OCI-LY7 (cell line): ENCODE measurements at regions not wholly inside any gene's neighbourhood (a gene's known extent, or its start where the extent isn't known, plus 50 kb on each side); places are given as distances from the start of the nearest gene placed in this dataset.

Experiments used
- BruUV-seq: library from RNA; stranded (reverse); fragments of 400-500 nt; replicated peaks from 2 replicates; lab custom pipeline; 2021; lab: Mats Ljungman, UMichigan
- CTCF ChIA-PET: fragments of 300-600 bp; sonication (Branson Sonifier 250); formaldehyde crosslinking; loops from one replicate; lab custom pipeline; 2022; ENCODE audit warnings: antibody characterized with exemption; ENCODE audit not compliant: unreplicated experiment; lab: Charles Lee
- POLR2A ChIA-PET: fragments of 300-600 bp; sonication (Branson Sonifier 250); formaldehyde crosslinking; loops from one replicate; lab custom pipeline; 2022; ENCODE audit warnings: antibody characterized with exemption; lab: Charles Lee
- DNase-seq: peaks from one replicate; pipeline ENCODE4 v3.0.0-alpha.2; 2015; ENCODE audit warnings: low spot score
- H2AFZ ChIP-seq: fragments of 200-600 bp; sonication (generic), shearing (Covaris generic); 2 replicates; pipeline ENCODE4 v1.6.1; 2014; ENCODE audit warnings: mild to moderate bottlenecking, antibody characterized with exemption, low read length, moderate library complexity
- H3K27ac ChIP-seq: fragments of 200-600 bp; sonication (generic); 2 replicates; pipeline ENCODE4 v1.5.1; 2014; ENCODE audit warnings: mixed run types, low read depth, mild to moderate bottlenecking, moderate library complexity, low read length, inconsistent platforms; ENCODE audit not compliant: poor library complexity, severe bottlenecking
- H3K36me3 ChIP-seq: fragments of 200-600 bp; sonication (generic); 2 replicates; pipeline ENCODE4 v1.6.1; 2014; ENCODE audit warnings: mild to moderate bottlenecking, antibody characterized with exemption, low read length, moderate library complexity, mixed read lengths; ENCODE audit not compliant: insufficient read depth
- H3K4me1 ChIP-seq: fragments of 200-600 bp; sonication (generic); 2 replicates; pipeline ENCODE4 v1.5.1; 2014; ENCODE audit warnings: mild to moderate bottlenecking, low read length; ENCODE audit not compliant: insufficient read depth, poor library complexity, severe bottlenecking
- H3K4me2 ChIP-seq: fragments of 200-600 bp; sonication (generic); 2 replicates; pipeline ENCODE4 v1.6.1; 2014; ENCODE audit warnings: mild to moderate bottlenecking, low read length
- H3K4me3 ChIP-seq: fragments of 200-600 bp; sonication (generic); 2 replicates; pipeline ENCODE4 v1.5.1; 2014; ENCODE audit warnings: mild to moderate bottlenecking, low read depth, low read length; ENCODE audit not compliant: poor library complexity, severe bottlenecking
- H3K79me2 ChIP-seq: fragments of 200-600 bp; sonication (generic); 2 replicates; pipeline ENCODE4 v1.6.1; 2016; ENCODE audit warnings: low read depth, mild to moderate bottlenecking, low read length, moderate library complexity, mixed read lengths; ENCODE audit not compliant: insufficient read depth
- H3K9me2 ChIP-seq: fragments of 200-600 bp; sonication (generic); 2 replicates; pipeline ENCODE4 v1.6.1; 2016; ENCODE audit warnings: mild to moderate bottlenecking, low read length, mixed read lengths; ENCODE audit not compliant: insufficient read depth
- H3K9me3 ChIP-seq: fragments of 200-600 bp; sonication (generic); 2 replicates; pipeline ENCODE4 v1.6.1; 2014; ENCODE audit warnings: mild to moderate bottlenecking, mixed run types, low read length, mixed read lengths
- H4K20me1 ChIP-seq: fragments of 200-600 bp; sonication (generic); 2 replicates; pipeline ENCODE4 v1.6.1; 2014; ENCODE audit warnings: mild to moderate bottlenecking, antibody characterized with exemption, low read length, moderate library complexity, mixed read lengths; ENCODE audit not compliant: insufficient read depth
- CTCF ChIP-seq: fragments of 200-600 bp; sonication (generic); conservative IDR thresholded peaks from 2 replicates; pipeline ENCODE4 v1.5.1; 2014; ENCODE audit warnings: mild to moderate bottlenecking, antibody characterized with exemption, low read length, moderate library complexity, mixed read lengths
- EZH2phosphoT487 ChIP-seq: fragments of 200-600 bp; sonication (generic); IDR thresholded peaks from 2 replicates; pipeline ENCODE4 v1.6.1; 2018; ENCODE audit warnings: low read depth, borderline replicate concordance, mild to moderate bottlenecking, mixed run types, antibody characterized with exemption, low read length, moderate library complexity, mixed read lengths
- intact Hi-C: fragments of 100-400 bp; cut with micrococcal nuclease; formaldehyde crosslinking; loops from one replicate; pipeline ENCODE4 v1.10.0; 2022; ENCODE audit not compliant: unreplicated experiment

DNA sequence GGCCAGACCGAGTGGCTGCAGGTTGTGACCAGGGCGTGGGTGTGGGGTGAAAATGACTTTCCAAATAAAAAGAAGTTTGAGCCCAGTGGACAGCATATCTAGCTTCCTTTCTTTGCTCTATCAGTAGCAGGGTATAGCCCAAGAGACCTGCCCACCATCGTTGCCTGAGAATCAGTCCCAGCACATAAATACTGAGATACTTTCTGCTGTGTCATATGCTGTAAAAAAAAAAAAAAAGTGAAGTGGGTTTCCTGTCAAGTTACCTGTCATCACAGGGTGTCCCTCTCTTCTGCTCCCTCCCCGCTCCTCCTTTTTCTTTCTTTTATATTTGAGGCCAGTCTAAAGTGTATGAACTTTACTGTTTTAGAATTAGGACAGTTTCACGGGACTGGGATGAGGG, 330.3 kb upstream of the BOD1L1 start:
- H3K9me2 ChIP-seq = no peaks in the 10 kb centered on the region
- no peak overlapping the region for H3K4me3 ChIP-seq
- no peaks in the 10 kb centered on the region for H3K36me3 ChIP-seq
- H2AFZ ChIP-seq = no peak overlapping the region
- no peaks in the 10 kb centered on the region for H3K79me2 ChIP-seq
- H3K9me3 ChIP-seq = no peaks in the 10 kb centered on the region
- intact Hi-C loops = no loop called here
- no peak overlapping the region for H3K4me2 ChIP-seq
- POLR2A ChIA-PET = interaction anchor here (1.1 kb wide), 1 partner anchor 12 kb away, joined by 3 read pairs; no protein-coding TSS in a partner anchor
- no peaks in the 10 kb centered on the region for H3K4me1 ChIP-seq
- no peak for TF ChIP-seq CTCF
- TF ChIP-seq EZH2phosphoT487 = no peak
- no peaks in the 10 kb centered on the region for H4K20me1 ChIP-seq
- no TSS peak for BruUV-seq
- H3K27ac ChIP-seq = no peak overlapping the region
- no peak for DNase-seq
- CTCF ChIA-PET = no interaction called here

GRCh38 chr4:13963601-13964000, 336.1 kb upstream of the BOD1L1 start:
- DNase-seq = no peak
- H3K27ac ChIP-seq = no peak overlapping the region
- ChIA-PET POLR2A (no interaction called here), CTCF (no interaction called here)
- TF ChIP-seq EZH2phosphoT487 (no peak), CTCF (no peak)
- intact Hi-C loops = no loop called here
- BruUV-seq = no TSS peak
- H3K36me3 ChIP-seq = no peaks in the 10 kb centered on the region
- H4K20me1 ChIP-seq = no peaks in the 10 kb centered on the region
- no peaks in the 10 kb centered on the region for H3K9me2 ChIP-seq
- H3K4me1 ChIP-seq = no peaks in the 10 kb centered on the region
- no peak overlapping the region for H2AFZ ChIP-seq
- no peaks in the 10 kb centered on the region for H3K9me3 ChIP-seq
- H3K4me3 ChIP-seq = no peak overlapping the region
- H3K79me2 ChIP-seq = no peaks in the 10 kb centered on the region
- no peak overlapping the region for H3K4me2 ChIP-seq

GRCh38 chr4:13966231-13967195, 339.0 kb upstream of the BOD1L1 start:
- Histone ChIP-seq H2AFZ (no peak overlapping the region), H3K9me2 (no peaks in the 10 kb centered on the region), H3K79me2 (no peaks in the 10 kb centered on the region), H4K20me1 (no peaks in the 10 kb centered on the region), H3K4me1 (no peaks in the 10 kb centered on the region), H3K36me3 (no peaks in the 10 kb centered on the region), H3K4me2 (no peak overlapping the region), H3K27ac (no peak overlapping the region), H3K9me3 (no peaks in the 10 kb centered on the region), H3K4me3 (no peak overlapping the region)
- TF ChIP-seq CTCF = no peak
- no peak for TF ChIP-seq EZH2phosphoT487
- no TSS peak for BruUV-seq
- ChIA-PET POLR2A (interaction anchor here (0.9 kb wide), 1 partner anchor 731 kb away, joined by 4 read pairs; no protein-coding TSS in a partner anchor), CTCF (no interaction called here)
- intact Hi-C loops = no loop called here
- DNase-seq = no peak
